HL-60 (cell line): ENCODE measurements at regions not wholly inside any gene's neighbourhood (a gene's known extent, or its start where the extent isn't known, plus 50 kb on each side); places are given as distances from the start of the nearest gene placed in this dataset.
A peak's percentile ranks its signal among the peaks of the same experiment; 100 is the strongest.

Experiments
- DNase-seq, 2 experiments: peaks; one replicate each; pipeline ENCODE4 v3.0.0-alpha.2; 2010 to 2020; ENCODE audit warnings: low read depth in 1 of 2, low spot score in 1 of 2
- H3K27ac ChIP-seq: fragments of 250-450 bp; sonication (Bioruptor Pico); replicated peaks from 2 replicates; pipeline ENCODE4 v1.5.1; 2020; ENCODE audit warnings: mild to moderate bottlenecking, moderate library complexity
- H3K27me3 ChIP-seq: fragments of 250-450 bp; sonication (Bioruptor Pico); 2 replicates; pipeline ENCODE4 v1.5.1; 2021; ENCODE audit warnings: mild to moderate bottlenecking, moderate library complexity; ENCODE audit not compliant: insufficient read depth, poor library complexity, severe bottlenecking
- H3K4me3 ChIP-seq: replicated peaks from 2 replicates; pipeline ENCODE4 v1.5.1; 2011; ENCODE audit warnings: mild to moderate bottlenecking, control low read depth, low read length; ENCODE audit not compliant: insufficient read depth
- GABPA ChIP-seq: IDR thresholded peaks from 2 replicates; pipeline ENCODE4 v1.6.1; 2012; ENCODE audit warnings: low read depth
- POLR2AphosphoS5 ChIP-seq: IDR thresholded peaks from 2 replicates; pipeline ENCODE4 v1.6.1; 2012; ENCODE audit warnings: low read depth
- SPI1 ChIP-seq: IDR thresholded peaks from 2 replicates; pipeline ENCODE4 v1.6.1; 2012; ENCODE audit warnings: low read depth, mild to moderate bottlenecking, borderline replicate concordance
- TF ChIP-seq, protein P1 (sequence below): IDR thresholded peaks from 2 replicates; pipeline ENCODE4 v1.6.1; 2012; ENCODE audit warnings: low read depth; ENCODE audit not compliant: insufficient replicate concordance
- TF ChIP-seq, protein P2 (sequence below): IDR thresholded peaks from one replicate; pipeline ENCODE4 v1.5.1; 2011; ENCODE audit warnings: low read length, control low read depth, inconsistent platforms; ENCODE audit not compliant: insufficient read depth

DNA sequence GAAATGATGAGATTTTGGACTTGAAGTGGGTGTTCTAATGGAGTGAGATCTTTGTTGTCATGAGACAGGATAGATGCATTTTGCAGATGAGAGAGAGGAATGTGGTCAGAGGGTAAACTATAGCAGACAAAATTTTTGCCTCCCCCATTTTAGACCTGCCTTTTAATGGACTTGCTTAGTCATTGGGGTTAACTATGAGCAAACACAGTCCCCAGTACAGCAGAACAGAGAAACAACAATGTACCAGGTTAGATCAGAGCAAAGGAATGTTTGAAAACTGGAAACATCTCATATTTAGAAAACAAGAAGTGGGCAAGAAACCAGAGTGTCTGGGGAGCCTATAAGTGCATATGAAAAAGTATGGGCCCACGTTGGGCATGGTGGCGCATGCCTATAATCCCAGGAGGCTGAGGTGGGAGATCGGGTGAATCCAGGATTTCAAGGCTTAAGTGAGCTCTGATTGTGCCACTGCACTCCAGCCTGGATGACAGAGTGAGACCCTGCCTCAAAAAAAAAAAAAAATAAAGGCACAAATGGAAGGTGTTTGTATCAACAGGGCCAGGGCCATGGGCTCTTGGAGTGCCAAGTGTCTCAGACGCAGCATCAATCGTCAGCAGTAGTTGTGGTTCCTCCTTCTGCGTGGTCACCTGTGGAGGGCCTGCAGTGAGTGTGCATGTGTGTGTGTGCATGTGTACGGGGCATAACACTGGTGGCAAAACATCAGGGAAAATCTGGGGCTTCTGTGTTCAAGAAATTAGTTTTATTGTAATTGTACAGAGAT is 214.4 kb upstream of the S1PR3 start:
- DNase-seq: no peak
- Histone ChIP-seq H3K27ac (peak overlapping the region; percentile 56; the same call in 1 of the 2 replicates), H3K27me3 (no peaks in the 10 kb centered on the region), H3K4me3 (no peak overlapping the region)
- no peak for TF ChIP-seq SPI1
- TF ChIP-seq, protein P1, sequence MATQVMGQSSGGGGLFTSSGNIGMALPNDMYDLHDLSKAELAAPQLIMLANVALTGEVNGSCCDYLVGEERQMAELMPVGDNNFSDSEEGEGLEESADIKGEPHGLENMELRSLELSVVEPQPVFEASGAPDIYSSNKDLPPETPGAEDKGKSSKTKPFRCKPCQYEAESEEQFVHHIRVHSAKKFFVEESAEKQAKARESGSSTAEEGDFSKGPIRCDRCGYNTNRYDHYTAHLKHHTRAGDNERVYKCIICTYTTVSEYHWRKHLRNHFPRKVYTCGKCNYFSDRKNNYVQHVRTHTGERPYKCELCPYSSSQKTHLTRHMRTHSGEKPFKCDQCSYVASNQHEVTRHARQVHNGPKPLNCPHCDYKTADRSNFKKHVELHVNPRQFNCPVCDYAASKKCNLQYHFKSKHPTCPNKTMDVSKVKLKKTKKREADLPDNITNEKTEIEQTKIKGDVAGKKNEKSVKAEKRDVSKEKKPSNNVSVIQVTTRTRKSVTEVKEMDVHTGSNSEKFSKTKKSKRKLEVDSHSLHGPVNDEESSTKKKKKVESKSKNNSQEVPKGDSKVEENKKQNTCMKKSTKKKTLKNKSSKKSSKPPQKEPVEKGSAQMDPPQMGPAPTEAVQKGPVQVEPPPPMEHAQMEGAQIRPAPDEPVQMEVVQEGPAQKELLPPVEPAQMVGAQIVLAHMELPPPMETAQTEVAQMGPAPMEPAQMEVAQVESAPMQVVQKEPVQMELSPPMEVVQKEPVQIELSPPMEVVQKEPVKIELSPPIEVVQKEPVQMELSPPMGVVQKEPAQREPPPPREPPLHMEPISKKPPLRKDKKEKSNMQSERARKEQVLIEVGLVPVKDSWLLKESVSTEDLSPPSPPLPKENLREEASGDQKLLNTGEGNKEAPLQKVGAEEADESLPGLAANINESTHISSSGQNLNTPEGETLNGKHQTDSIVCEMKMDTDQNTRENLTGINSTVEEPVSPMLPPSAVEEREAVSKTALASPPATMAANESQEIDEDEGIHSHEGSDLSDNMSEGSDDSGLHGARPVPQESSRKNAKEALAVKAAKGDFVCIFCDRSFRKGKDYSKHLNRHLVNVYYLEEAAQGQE: no peak
- TF ChIP-seq GABPA: no peak
- TF ChIP-seq, protein P2, sequence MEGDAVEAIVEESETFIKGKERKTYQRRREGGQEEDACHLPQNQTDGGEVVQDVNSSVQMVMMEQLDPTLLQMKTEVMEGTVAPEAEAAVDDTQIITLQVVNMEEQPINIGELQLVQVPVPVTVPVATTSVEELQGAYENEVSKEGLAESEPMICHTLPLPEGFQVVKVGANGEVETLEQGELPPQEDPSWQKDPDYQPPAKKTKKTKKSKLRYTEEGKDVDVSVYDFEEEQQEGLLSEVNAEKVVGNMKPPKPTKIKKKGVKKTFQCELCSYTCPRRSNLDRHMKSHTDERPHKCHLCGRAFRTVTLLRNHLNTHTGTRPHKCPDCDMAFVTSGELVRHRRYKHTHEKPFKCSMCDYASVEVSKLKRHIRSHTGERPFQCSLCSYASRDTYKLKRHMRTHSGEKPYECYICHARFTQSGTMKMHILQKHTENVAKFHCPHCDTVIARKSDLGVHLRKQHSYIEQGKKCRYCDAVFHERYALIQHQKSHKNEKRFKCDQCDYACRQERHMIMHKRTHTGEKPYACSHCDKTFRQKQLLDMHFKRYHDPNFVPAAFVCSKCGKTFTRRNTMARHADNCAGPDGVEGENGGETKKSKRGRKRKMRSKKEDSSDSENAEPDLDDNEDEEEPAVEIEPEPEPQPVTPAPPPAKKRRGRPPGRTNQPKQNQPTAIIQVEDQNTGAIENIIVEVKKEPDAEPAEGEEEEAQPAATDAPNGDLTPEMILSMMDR: no peak
- no peak for TF ChIP-seq POLR2AphosphoS5

- no peak; the same call in 1 of the 2 replicates for TF ChIP-seq SPI1
- TF ChIP-seq POLR2AphosphoS5: 0 out of 2 replicates have a peak, but pooled peaks have one; percentile 27
- TF ChIP-seq, protein P1: no peak
- TF ChIP-seq GABPA: no peak
- no peaks in the 10 kb centered on the region for H3K27me3 ChIP-seq
- no peak overlapping the region for H3K4me3 ChIP-seq
- DNase-seq: peak in 1 of 2 experiments; percentile 64
- peak overlapping the region; percentile 56 for H3K27ac ChIP-seq
Measured at GRCh38 chr9:88777498-88778312, 213.6 kb upstream of the S1PR3 start.

- H3K27me3 ChIP-seq: no peaks in the 10 kb centered on the region
- TF ChIP-seq GABPA: no peak
- TF ChIP-seq, protein P2: peak; percentile 32
- TF ChIP-seq POLR2AphosphoS5: peak; percentile 72
- TF ChIP-seq SPI1: no peak
- TF ChIP-seq, protein P1: no peak
- H3K27ac ChIP-seq: peak overlapping the region; percentile 37
- peak; percentile 57 to 79 for DNase-seq
- no peak overlapping the region for H3K4me3 ChIP-seq
Measured at GRCh38 chr9:88781628-88782391, 209.5 kb upstream of the S1PR3 start.
